WI38 (cell line): ENCODE measurements at regions not wholly inside any gene's neighbourhood (a gene's known extent, or its start where the extent isn't known, plus 50 kb on each side); places are given as distances from the start of the nearest gene placed in this dataset.

Experiments used
- H3K4me3 ChIP-seq: 2 replicates; pipeline ENCODE4 v1.5.1; 2011; ENCODE audit warnings: low read depth, mild to moderate bottlenecking, control low read depth, low read length
- TF ChIP-seq, protein P1 (sequence below): IDR thresholded peaks from 2 replicates; pipeline ENCODE4 v1.5.1; 2012; ENCODE audit warnings: low read depth, mild to moderate bottlenecking, control low read depth, low read length

DNA sequence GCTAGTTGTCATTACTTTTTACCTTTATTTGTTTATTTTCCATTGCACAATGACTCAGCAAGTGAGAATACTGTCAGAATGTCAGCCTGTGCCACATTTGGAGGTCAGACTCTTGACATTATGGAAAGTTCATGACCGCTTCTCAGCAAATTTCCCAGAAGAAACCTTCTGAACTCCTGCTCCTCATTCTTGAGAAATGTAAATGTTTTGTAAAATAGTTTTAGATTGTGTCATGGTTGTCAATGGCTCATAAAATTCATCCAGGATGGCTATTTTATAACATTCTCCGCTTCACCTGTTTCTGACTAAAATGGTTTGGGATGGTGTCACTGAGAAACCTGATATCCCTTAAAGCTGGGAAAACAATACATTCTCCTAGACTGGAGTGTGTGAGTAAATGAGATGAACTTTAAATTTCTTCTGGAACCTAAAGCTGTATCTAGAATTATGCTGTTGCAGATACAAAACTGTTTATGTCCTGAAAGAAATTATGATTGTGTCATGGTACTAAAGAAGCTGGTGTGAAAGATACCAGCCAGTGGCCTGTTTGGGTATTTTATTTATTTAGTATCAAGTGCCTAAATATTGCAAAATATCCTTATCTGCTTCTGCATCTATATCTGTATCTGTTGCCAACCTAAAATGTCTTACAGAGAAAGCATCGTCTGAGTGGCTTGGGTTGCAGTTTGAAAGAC lies 671.7 kb downstream of the GATA3 start:
- TF ChIP-seq, protein P1, sequence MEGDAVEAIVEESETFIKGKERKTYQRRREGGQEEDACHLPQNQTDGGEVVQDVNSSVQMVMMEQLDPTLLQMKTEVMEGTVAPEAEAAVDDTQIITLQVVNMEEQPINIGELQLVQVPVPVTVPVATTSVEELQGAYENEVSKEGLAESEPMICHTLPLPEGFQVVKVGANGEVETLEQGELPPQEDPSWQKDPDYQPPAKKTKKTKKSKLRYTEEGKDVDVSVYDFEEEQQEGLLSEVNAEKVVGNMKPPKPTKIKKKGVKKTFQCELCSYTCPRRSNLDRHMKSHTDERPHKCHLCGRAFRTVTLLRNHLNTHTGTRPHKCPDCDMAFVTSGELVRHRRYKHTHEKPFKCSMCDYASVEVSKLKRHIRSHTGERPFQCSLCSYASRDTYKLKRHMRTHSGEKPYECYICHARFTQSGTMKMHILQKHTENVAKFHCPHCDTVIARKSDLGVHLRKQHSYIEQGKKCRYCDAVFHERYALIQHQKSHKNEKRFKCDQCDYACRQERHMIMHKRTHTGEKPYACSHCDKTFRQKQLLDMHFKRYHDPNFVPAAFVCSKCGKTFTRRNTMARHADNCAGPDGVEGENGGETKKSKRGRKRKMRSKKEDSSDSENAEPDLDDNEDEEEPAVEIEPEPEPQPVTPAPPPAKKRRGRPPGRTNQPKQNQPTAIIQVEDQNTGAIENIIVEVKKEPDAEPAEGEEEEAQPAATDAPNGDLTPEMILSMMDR, result no peak
- H3K4me3 ChIP-seq, result no peak overlapping the region

DNA sequence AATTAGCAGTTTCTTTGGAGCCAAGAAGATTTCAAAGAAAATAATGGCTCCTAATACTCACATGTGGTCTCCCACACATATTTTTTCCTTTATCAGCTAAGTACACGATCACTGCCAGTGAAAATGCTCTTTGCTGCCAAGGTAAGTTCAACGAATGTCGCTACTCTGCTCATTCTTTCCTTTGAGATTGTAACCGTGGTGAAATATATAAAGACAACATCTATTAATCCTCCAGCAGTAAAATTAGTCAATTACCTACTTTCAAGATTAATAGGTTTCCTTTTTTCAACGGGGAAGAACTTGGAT lies 672.2 kb downstream of the GATA3 start:
- TF ChIP-seq, protein P1, result no peak
- H3K4me3 ChIP-seq, result no peak overlapping the region

DNA sequence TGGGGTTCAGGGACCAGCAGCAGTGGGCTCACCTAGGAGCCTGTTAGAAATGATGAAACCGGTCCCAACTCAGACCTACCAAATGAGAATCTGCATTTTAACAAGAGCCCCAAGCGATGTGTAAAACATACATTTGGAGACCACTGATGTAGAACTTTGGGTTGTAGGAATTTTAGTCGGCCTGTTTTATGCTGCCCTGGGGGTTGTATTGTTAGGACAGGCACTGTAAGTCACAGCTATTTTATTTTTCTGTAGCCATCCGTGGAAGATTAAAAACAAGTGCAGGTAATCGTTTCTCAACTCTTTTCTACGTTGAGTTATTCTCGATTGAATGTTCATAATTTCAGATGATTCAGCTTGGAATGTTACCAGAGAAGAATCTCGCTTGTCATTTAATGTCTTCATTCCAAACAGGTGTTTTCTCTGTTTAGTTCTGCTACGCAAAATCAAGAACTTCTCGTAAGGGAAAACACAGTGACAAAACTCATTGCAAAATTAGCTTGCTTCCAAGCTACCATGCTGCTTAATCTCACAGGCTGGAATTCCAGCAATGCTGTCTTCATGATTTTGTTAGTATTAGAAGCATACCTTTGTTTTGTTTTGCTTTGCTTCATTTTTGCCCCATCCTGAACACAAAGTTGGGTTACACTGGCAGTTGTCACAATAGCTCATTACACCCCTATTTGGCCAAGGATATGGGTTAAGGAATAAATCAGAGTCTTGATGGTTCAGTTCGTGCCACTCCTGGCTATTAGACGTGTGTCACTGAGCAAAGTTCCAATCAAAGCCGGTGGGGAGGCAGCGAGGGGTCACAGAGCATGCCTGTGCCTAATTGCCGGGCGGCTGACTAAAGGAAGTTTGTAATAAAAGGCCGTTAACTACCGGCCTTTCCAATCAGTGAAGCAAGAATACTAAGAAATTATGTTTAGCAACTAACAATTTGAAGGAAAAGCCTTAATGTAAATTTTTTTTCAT lies 676.9 kb downstream of the GATA3 start:
- TF ChIP-seq, protein P1, result no peak
- no peak overlapping the region for H3K4me3 ChIP-seq

DNA sequence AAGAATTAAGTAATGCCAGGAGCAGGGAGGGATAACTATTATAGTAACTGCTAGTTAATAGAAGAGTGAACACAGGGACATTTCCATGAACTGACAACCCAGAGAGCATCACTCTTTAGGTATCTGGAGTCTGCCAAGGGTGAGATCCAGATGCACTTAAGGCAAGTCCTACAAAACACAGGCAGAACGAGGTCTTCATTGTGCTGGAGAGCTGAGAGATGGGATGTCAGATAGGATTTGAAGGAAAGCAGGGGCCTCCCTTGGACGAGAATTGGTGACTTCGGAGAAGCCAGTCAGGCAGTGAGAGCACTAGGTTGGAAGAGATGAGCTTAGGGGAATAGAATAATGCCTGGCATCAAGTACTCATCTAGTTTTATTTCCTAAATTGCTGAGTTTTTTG lies 684.5 kb downstream of the GATA3 start:
- TF ChIP-seq, protein P1, result no peak
- no peak overlapping the region for H3K4me3 ChIP-seq

DNA sequence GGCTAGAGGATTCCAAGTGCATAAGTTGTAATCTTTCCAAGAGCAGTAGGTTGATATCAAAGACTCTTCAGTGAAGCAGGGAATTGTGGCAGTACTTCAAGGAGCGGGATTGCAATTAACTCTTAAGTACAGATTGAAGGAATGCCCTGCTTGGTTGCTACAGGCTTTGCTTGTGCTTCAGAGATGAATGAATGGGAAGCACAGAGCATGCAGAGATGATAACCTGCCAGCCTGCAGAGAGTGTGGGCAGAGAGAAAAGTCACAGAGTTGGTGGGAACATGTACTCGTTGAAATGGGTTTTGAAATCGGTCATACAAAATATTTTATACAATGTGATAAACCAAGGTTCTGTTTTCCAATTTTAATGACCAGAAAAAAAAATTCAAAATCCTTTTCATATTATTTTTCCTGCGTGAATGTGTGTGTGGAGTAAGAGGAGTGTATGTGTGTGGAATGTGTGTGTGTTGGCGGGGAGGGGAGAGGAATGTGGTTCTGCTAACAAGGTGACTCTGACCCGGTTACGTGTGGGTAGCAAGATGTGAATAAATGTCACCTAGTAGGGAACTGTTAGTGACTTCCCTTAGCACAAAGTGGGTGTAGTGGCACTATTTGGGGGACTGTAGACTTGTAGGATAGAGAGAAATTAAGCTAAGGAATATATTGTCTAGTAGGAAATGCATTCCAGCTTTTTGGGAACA lies 697.8 kb downstream of the GATA3 start:
- TF ChIP-seq, protein P1, result no peak
- no peak overlapping the region for H3K4me3 ChIP-seq

DNA sequence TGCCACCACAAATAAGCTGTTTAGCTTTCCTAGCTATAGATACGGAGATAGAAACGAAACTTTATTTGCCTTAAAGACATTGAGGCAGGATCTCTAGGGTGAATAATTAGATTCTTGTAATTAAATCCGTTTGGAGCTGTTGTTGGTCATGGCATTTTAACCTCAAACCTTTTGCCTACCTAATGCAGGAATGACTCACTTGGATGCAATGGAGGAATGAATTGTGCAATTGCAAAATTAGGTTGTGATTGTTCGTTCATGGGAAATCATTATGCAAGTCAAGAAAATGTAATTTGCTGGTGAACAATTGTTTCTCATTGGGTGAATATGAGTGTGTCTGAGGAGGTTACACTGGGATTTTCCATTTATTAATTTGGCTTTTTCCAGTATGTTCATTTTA lies 703.5 kb downstream of the GATA3 start:
- H3K4me3 ChIP-seq, result no peak overlapping the region
- TF ChIP-seq, protein P1, result no peak
